Lower leg skin (tissue), 3 donors: ENCODE measurements at regions not wholly inside any gene's neighbourhood (a gene's known extent, or its start where the extent isn't known, plus 50 kb on each side); places are given as distances from the start of the nearest gene placed in this dataset.

Experiments used
- POLR2A ChIP-seq, 2 donors: fragments of 450-650 bp; IDR thresholded peaks; one replicate each; pipeline ENCODE4 v1.6.1; 2016 to 2017; ENCODE audit warnings: antibody characterized with exemption in 2 of 2, mild to moderate bottlenecking in 1 of 2, moderate library complexity in 1 of 2
- TF ChIP-seq, protein P1 (sequence below), 3 donors: fragments of 450-650 bp; IDR thresholded peaks; one replicate each; pipeline ENCODE4 v1.5.1; 2016; ENCODE audit warnings: antibody characterized with exemption in 3 of 3, mild to moderate bottlenecking in 3 of 3, moderate library complexity in 2 of 3

DNA sequence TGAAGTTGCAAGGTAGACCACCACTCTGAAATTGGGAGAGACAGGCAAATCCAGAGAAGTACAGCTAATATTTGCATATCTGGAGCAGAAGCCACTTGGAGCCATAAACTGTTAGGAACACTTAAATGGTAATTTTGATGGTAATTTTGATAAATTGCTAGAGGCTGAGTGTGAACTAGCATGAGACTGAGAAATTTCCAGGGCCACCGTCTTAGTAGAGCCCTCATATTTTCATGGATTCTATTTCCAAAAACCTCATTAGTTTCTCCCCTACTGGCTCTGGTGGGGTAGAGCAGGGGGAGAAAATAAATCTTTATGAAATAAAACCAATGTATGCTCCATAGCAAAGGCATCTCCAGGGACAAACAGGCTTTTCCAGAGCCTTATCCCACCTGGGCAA lies 429.4 kb upstream of the DIPK2B start:
- no peak for TF ChIP-seq POLR2A (IDR thresholded peaks at IDR 0.05)
- TF ChIP-seq, protein P1, sequence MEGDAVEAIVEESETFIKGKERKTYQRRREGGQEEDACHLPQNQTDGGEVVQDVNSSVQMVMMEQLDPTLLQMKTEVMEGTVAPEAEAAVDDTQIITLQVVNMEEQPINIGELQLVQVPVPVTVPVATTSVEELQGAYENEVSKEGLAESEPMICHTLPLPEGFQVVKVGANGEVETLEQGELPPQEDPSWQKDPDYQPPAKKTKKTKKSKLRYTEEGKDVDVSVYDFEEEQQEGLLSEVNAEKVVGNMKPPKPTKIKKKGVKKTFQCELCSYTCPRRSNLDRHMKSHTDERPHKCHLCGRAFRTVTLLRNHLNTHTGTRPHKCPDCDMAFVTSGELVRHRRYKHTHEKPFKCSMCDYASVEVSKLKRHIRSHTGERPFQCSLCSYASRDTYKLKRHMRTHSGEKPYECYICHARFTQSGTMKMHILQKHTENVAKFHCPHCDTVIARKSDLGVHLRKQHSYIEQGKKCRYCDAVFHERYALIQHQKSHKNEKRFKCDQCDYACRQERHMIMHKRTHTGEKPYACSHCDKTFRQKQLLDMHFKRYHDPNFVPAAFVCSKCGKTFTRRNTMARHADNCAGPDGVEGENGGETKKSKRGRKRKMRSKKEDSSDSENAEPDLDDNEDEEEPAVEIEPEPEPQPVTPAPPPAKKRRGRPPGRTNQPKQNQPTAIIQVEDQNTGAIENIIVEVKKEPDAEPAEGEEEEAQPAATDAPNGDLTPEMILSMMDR (IDR thresholded peaks at IDR 0.05) = no peak
